Adrenal gland (tissue), 9 donors: ENCODE measurements at regions not wholly inside any gene's neighbourhood (a gene's known extent, or its start where the extent isn't known, plus 50 kb on each side); places are given as distances from the start of the nearest gene placed in this dataset.
A peak's percentile ranks its signal among the peaks of the same experiment; 100 is the strongest.

Experiments
- DNase-seq, 7 donors: peaks; one replicate each; pipeline ENCODE4 v3.0.0-alpha.2; 2019 to 2020
- H3K27ac ChIP-seq, 5 donors: fragments of 200-600 bp; sonication (generic) in 4 of 5; 1 replicate in 3 of 5; 2 replicates in 2 of 5; pipeline versions ENCODE4 v1.5.1 to v1.8.0; 2016 to 2020; ENCODE audit warnings: mild to moderate bottlenecking in 1 of 5
- H3K27me3 ChIP-seq: fragments of 200-600 bp; 2 replicates; pipeline ENCODE4 v1.8.0; 2021
- H3K36me3 ChIP-seq, 2 donors: fragments of 200-600 bp; replicated peaks in 1 of 2; 1 replicate in 1 of 2; 2 replicates in 1 of 2; pipeline versions ENCODE4 v1.5.1 to v1.8.0; 2018 to 2022
- H3K4me1 ChIP-seq, 2 donors: fragments of 200-600 bp; replicated peaks in 1 of 2; 1 replicate in 1 of 2; 2 replicates in 1 of 2; pipeline versions ENCODE4 v1.5.1 to v1.8.0; 2018 to 2021
- H3K4me3 ChIP-seq, 4 donors: fragments of 200-600 bp; sonication (generic) in 3 of 4; one replicate each; pipeline ENCODE4 v1.5.1; 2016 to 2018
- H3K9me3 ChIP-seq, 3 donors: fragments of 200-600 bp; sonication (generic) in 1 of 3; replicated peaks in 1 of 3; 1 replicate in 2 of 3; 2 replicates in 1 of 3; pipeline versions ENCODE4 v1.5.1 to v1.8.0; 2016 to 2021
- CTCF ChIP-seq, 6 experiments: fragments of 450-650 bp in 4 of 6; fragments of 200-600 bp in 2 of 6; sonication (generic) in 1 of 6; IDR thresholded peaks; 1 replicate in 5 of 6; 2 replicates in 1 of 6; pipeline versions ENCODE4 v1.5.1 to v1.8.0; 2016 to 2021; ENCODE audit warnings: antibody characterized with exemption in 6 of 6, mild to moderate bottlenecking in 2 of 6, moderate library complexity in 1 of 6
- POLR2A ChIP-seq, 2 donors: fragments of 450-650 bp; IDR thresholded peaks; one replicate each; pipeline ENCODE4 v1.6.1; 2017; ENCODE audit warnings: antibody characterized with exemption in 2 of 2, mild to moderate bottlenecking in 2 of 2, moderate library complexity in 1 of 2
- WGBS, 4 donors: extraction: QIAGEN DNeasy Blood & Tissue Kit in 2 of 4; methylation state at CpG; one replicate each; pipeline versions ENCODE4 v1.1.5 to v1.1.7; 2013 to 2017; 5-methylcytosine and 5-hydroxymethylcytosine counted together
- intact Hi-C, 2 donors: fragments of 100-400 bp; cut with DNase I; formaldehyde crosslinking; loops; one replicate each; pipeline versions ENCODE4 v1.14.1 to v1.15.0; 2022 to 2023
- donor health status: healthy with polysubstance abuse.
- donor health status: Bipolar disorder and iron deficiency.
- donor health status: DM: yes; HTN: yes; CAD: no.
- donor health status: DM: no; HTN: no; CAD: no.
- donor health status: DM: no; HTN: no; CAD: no.

DNA sequence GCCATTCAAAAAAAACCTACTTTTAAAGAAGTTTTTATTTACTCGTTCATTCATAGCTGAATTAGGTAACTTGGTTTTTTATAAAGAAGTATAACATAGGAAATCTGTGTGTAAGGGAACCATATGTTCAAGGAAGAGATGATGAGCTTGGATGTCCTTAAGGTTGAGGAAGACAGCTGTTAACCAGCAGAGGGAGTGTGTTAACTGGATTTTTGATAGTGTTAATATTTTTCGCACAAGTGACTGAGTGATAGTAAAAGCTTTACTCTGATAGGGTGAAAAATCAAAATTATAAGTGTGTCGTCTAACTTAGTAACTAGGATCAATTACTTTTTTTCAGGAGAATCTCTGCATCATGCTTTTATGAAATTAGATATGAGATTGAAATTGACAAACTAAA is 134.7 kb downstream of the ARL5B start:
- Histone ChIP-seq H3K27me3 (no peaks in the 10 kb centered on the region), H3K27ac (no peak overlapping the region), H3K36me3 (no peaks in the 10 kb centered on the region), H3K4me1 (no peaks in the 10 kb centered on the region), H3K9me3 (no peaks in the 10 kb centered on the region), H3K4me3 (no peak overlapping the region)
- intact Hi-C loops: no loop called here
- WGBS, 4 donors: 23 to 40% (median 24%) methylated on average over 3 of the region's 3 CpGs
- TF ChIP-seq CTCF (IDR thresholded peaks at IDR 0.05) (peak in 5 of 6 experiments; percentile 15 to 41 (median 32)), POLR2A (IDR thresholded peaks at IDR 0.05) (no peak)
- DNase-seq: no peak

DNA sequence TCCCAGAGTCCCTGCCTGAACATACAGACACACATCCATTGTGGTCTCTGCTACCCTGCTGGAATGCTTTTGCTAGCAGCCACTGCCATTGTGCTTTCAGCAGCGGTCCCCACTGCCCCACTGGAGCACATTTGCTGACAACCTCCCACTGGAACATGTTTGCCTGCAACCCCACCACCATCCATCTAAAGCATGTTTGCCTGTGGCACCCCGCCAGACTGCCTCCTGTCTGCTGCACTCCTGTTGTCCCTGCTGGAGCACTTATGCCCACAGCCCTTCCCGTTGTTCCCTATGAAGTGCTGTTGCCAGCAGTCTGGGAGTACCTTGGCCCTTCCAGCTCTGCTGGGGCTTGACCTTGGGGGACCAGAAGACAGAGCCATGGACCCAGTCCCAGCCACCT is 136.3 kb downstream of the ARL5B start:
- H3K27ac ChIP-seq: no peak overlapping the region
- H3K9me3 ChIP-seq: no peaks in the 10 kb centered on the region
- DNase-seq: no peak
- no peaks in the 10 kb centered on the region for H3K36me3 ChIP-seq
- no peaks in the 10 kb centered on the region for H3K27me3 ChIP-seq
- no peaks in the 10 kb centered on the region for H3K4me1 ChIP-seq
- intact Hi-C loops: no loop called here
- TF ChIP-seq POLR2A (IDR thresholded peaks at IDR 0.05) (no peak), CTCF (IDR thresholded peaks at IDR 0.05) (no peak)
- no peak overlapping the region for H3K4me3 ChIP-seq
- 84 to 90% (median 87%) methylated on average over 2 to 3 of the region's 3 CpGs for WGBS, 4 donors

DNA sequence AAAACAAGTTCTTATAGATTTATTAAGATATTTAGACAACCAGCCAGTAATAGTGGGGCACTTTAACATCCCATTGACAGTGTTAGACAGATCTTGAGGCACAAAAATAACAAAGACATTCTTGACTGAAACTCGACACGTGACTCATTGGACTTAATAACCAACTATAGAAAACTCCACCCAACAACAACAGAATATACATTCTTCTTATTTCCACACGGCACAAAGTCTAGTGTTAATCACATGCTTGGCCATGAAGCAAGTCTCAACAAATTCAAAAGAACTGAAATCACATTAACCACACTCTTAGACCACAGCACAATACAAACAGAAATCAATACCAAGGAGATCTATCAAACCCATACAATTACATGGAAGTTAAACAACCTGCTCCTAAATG is 138.1 kb downstream of the ARL5B start:
- no peaks in the 10 kb centered on the region for H3K36me3 ChIP-seq
- H3K27me3 ChIP-seq: no peaks in the 10 kb centered on the region
- no peaks in the 10 kb centered on the region for H3K9me3 ChIP-seq
- intact Hi-C loops: no loop called here
- H3K4me3 ChIP-seq: no peak overlapping the region
- no peak for DNase-seq
- TF ChIP-seq CTCF (IDR thresholded peaks at IDR 0.05): no peak
- no peak for TF ChIP-seq POLR2A (IDR thresholded peaks at IDR 0.05)
- 69 to 81% (median 76%) methylated on average over 3 of the region's 3 CpGs for WGBS, 4 donors
- H3K4me1 ChIP-seq: no peaks in the 10 kb centered on the region
- no peak overlapping the region for H3K27ac ChIP-seq

GRCh38 chr10:18822156-18822555 is 162.9 kb downstream of the ARL5B start:
- DNase-seq: peak in 3 of 7 donors; percentile 7 to 18 (median 8)
- H3K27me3 ChIP-seq: no peaks in the 10 kb centered on the region
- 8 to 37% (median 15%) methylated on average over 2 of the region's 2 CpGs for WGBS, 4 donors
- no peak overlapping the region for H3K27ac ChIP-seq
- no peaks in the 10 kb centered on the region for H3K9me3 ChIP-seq
- TF ChIP-seq CTCF (IDR thresholded peaks at IDR 0.05) (no peak), POLR2A (IDR thresholded peaks at IDR 0.05) (no peak)
- H3K36me3 ChIP-seq: no peaks in the 10 kb centered on the region
- intact Hi-C loops: no loop called here
- H3K4me3 ChIP-seq: no peak overlapping the region
- no peaks in the 10 kb centered on the region for H3K4me1 ChIP-seq
